ENCODE measurements at regions not wholly inside any gene's neighbourhood (a gene's known extent, or its start where the extent isn't known, plus 50 kb on each side); places are given as distances from the start of the nearest gene placed in this dataset.

DNA sequence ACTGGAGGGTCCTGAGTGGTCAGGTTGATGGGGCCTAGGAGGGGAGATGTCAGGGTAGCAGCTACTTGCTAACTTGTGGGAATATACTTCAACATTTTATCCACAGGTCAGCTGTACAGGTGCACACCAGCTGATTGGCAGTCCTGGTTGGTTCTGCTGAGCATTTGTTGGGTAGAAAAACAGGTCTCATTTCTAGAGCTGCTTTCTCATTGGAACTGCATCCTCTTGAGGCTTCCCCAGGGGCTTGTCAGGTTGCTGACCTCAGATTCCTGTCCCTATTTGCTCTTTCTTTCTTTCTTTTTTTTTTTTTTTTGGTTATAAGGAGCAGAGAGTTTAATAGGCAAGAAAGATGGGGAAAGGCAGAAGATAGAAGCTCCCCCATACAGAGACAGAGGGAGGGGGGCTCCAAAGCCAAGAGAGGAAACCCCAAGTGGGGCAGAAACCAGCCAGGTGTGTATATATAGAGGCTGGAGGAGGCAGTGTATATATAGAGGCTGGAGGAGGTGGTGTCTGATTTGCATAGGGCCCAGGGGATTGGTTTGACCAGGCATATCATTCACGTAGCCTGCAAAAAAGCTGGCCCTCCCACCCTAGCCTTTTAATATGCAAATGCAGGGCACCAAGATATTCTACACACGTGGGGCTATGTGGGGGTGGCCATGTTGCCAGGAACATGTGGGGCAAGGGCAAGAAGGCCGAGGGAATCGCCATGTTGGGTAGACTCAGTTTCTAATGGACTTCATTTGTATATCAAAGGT is 57.3 kb upstream of the STUM start:
- DNase-seq: no peak

- DNase-seq: no peak
These were observed 56.0 kb upstream of the STUM start for GRCh38 chr1:226492426-226493137.

GRCh38 chr1:226494092-226494609 is 54.4 kb upstream of the STUM start:
- DNase-seq: no peak

DNA sequence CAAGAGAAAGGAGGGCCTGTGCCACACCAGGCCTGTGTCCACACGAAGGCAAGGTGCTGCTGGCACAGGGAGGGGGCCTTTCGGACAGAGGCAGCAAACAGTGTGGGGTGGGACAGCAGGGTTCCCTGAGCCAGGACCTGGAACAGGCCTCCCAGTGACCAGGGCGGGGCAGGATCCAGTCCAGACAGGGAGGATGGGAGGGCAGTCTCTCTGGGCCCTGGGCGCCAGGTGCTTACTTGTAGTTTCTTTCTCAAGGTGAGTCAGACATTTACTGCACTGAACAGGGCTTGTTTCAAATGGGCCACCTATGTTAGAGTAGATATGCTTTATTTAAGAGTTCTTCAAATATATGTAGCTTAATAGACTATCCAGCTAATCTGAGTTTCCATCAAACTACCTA is 52.8 kb upstream of the STUM start:
- DNase-seq: no peak

DNA sequence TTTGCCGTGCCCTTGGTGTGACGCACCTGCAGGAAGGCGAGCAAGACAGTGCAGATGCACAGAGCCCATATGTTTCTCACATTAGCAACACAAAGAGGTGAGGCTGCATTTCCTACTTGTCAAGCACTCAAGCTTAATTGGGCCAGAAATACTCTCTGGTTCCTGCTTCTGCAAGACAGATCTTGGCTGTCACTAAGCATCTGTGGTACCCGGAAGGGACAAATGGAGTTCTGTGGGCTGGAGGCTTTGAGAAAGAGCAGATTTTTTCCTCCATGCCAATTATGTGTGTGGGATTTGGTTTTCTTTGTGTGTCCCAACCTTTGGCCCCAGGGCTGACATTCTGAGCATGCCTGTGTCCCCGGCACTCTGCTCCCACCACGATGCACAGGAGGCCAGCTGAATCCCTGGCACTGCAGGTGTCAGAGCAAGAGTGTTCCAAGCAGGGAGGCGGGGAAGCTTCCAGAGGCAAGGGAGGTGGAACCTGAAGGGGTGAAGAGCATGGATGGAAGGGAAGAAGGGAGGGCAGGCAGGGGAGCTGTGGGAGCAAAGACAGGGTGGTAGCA is 52.0 kb upstream of the STUM start:
- no peak for DNase-seq

- no peak for DNase-seq
These were observed 51.2 kb upstream of the STUM start for GRCh38 chr1:226497276-226497833.

- no peak for DNase-seq
These were observed 50.4 kb upstream of the STUM start for GRCh38 chr1:226497991-226498639.

GRCh38 chr1:226498640-226499008 is 49.9 kb upstream of the STUM start:
- DNase-seq: no peak

All from NCI-H2107 (cell line).